Fibroblast of skin of left biceps (primary cell): ENCODE measurements at regions not wholly inside any gene's neighbourhood (a gene's known extent, or its start where the extent isn't known, plus 50 kb on each side); places are given as distances from the start of the nearest gene placed in this dataset.

Source experiments
- DNase-seq, 2 experiments: peaks; one replicate each; pipeline ENCODE4 v3.0.0-alpha.2; 2013; ENCODE audit warnings: low read depth in 2 of 2

DNA sequence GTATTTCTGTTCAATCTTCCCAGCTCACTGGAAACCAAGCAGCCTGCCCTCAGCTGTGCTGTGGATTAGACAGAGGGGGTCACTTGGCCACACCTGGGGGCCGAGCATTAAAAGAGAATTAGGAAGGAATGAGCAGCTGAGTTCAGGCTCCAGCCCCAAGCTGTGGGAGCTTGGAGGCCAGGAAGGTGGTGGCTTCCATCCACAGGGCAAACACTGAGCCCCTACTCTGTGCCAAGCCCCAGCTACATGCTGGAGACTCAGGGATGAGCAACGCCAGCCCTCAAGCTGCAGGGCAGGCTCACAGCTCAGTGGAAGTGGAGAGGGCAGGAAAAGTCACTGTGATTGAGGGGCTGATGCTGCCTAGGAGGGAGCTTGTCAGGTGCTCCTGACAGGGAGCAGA, 412.7 kb downstream of the BCL11B start:
- no peak for DNase-seq

DNA sequence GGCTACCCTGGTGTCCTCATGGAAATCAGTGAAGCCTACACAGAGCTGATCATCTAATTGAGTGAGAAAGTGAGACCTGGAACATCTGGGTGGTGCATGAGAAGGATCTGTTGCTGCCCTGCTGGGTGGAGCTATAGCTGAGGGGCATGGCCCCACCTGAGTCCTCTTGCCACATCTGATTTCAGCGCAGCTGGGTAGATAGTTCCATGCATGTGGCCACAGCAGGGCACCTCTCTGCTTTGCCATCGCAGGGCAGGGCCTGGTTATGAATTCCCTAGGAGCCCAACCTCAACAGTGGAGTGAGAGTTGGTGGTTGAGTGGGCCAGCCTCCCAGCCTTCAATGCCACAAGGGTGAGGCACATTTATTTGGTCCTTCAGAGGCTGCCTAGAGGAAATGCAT, 407.8 kb downstream of the BCL11B start:
- DNase-seq = no peak

DNA sequence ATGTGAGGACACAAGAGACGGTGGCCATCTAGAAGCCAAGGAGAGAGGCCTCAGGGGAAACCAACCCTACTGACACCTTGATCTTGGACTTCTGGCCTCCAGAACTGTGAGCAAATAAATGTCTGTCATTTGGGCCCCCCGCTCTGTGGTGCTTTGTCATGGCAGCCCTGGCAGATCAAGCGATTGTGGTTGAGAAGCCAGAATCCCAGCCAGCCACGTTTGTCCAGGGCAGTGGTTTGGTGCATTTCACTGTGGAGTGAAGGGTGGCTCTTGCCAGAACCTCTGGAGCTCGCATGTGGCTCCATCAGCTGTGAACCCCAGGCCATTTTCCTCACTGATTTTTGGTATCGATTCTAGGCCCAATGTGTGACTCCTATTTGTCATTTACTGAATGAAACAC, 404.9 kb downstream of the BCL11B start:
- no peak for DNase-seq

DNA sequence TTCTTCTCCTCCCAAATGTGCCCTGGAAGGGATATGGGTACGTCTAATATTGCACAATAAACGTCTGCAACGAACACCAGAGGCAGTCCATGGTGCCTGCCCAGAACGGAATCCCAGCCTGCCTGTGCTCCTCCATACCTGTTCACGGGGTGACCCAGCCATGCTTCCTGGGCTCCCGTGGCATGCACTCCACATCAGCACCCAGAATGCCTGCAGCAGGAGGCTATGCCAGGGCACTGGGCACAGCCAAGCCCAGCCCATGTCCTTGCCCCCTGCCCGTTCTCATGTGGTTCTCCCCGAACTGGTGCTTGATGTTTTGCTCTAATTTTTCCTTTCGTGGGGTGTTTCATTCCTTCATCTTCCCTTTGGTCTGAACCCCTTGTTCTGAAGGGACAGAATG, 404.3 kb downstream of the BCL11B start:
- DNase-seq = no peak

DNA sequence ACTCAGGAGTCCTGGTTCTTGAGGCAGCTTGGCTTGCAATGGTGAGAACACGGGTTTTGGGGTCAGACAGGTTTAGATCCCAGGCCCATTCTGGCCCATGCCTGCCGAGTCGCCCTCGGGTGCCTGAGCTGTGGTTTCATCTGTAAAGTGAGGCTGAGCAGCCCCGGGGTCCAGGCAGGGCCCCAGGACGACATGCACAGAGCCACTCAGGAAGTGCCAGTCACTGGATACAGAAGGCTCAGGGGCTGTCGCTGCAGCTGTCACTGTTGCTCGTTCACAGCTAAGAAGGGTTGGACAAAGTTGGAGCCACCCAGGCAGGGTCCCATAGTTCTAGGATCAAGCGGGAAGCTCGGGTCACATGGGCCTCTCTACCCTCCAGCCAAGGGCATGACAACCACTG, 403.1 kb downstream of the BCL11B start:
- DNase-seq = no peak

DNA sequence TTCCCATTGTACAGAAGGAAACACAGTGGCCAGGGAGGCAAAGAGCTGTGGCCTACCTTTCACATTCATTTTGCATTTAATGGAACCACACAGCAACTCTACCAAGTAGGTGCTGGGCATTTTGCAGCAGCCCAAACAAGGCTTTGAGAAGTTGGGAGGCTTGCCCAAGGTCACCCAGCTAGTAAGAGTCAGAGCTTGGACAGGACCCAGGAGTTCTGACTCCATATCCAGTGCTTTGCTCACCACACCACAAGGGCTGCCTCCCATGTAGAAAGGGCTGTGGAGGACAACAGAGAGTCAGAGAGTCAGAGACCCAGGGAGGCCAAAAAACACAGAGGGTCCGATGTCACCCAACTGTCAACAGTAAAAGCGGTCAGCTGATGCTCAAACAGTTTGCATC, 400.2 kb downstream of the BCL11B start:
- DNase-seq = peak in 1 of 2 experiments; percentile 5

DNA sequence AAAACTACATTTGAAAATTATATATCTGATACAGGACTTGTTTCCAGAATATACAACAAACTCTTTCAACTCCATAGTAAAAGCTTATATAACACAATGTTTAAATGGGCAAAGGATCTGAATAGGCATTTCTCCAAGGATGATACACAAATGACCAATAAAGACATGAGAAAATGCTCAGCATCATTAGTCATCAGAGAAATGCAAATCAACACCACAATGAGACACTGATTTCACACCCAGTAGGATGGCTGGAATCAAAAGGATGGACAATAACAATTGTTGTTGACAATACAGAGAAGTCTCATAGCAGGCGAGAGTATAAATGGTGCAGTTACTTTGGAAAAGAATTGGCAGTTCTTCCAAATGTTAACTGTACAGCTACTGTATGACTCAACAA, 394.9 kb downstream of the BCL11B start:
- no peak for DNase-seq

DNA sequence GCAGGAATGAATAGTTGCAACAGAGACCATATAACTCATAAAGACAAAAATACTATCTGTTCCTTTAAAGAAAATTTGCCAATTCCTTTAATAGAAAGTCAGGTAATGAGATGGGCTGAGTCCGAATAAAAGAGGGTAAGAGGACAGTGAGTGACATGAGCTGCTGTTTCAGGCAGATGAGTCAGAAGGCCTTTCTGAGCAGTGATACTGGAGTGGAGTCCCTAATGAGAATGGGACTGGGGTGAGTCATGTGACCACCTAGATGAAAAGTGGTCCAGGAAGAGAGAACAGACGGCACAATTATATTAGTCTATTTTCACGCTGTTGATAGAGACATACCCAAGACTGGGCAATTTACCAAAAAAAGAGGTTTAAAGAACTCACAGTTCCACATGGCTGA, 393.7 kb downstream of the BCL11B start:
- no peak for DNase-seq

DNA sequence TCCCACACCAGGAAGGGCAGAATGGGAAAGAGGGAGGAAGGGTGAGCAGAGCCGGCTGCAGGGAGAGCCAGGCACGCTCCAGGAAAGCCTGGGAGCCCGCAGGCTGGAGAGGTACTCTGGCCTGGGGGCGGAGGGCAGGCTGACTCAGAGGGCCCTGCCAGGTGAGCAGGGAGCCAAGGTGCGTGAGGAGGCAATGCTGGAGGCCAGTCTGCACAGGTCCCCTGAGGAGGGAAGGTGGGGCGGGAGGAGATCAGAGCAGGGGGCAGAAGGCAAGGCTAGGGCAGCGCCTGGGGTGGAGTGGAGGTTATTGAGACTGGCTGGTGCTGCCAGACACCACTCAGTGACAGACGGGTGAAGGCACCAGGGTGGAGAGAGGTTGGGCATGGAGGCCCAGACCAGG, 385.0 kb downstream of the BCL11B start:
- no peak for DNase-seq

DNA sequence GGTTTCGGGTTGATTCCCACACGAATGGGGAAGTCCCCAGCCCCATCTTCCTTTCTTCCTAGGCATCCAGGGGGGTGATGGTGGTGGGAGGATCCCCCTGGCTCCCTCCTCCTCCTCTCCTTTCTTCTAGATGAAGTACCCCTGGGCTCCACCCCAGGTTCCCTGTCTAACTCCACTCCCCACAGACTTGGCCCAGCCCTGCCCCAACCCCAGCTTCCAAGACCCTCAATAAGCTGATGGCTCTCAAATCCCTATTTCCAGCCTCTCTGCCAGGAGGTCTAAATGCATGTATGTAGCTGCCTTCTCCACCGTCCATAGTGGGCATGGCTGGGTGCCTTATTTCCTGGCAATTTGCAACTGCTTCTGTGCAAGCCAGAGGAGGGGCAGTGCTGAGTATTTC, 383.7 kb downstream of the BCL11B start:
- DNase-seq = no peak

DNA sequence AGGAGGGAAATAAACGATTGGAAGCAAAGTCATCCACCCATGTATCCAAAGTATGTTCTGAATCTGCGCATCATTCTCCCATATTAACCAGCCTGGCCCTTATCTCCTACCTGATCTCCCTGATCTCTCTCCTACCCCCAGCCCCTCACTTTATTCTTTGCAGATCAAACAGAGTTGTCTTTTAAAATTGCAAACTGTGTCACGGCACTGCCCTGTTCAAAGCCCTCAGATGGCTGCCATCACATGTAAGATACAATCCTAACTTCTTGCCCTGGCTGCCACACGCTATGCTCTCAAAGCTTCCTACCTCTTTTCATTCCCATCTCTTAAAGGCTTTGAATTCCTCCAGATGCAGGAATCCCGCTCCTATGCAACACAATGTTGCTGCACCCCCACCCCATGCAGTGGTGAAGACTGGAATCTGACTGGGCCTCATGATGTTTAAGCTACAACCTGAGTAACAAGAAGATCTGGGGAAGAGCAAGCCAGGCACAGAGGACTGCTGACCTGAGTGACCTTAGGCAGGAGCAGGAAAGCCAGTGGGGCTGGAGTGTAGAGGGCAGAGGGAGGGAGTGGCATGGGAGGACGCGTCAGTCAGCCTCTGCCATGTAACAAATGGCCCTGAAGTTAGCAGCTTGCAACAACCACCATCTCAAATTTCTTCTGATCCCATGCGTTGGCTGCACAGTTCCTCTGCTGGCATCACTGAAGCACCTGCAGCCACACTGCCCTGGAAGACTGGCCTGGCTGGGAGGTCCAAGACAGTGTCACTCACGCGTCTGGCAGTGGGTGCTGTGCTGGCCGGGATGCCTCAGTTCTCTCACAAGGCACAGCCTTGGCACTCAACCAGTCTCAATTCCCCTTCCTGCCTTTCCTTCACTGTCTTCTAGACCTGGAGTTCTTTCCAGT, 382.8 kb downstream of the BCL11B start:
- no peak for DNase-seq

DNA sequence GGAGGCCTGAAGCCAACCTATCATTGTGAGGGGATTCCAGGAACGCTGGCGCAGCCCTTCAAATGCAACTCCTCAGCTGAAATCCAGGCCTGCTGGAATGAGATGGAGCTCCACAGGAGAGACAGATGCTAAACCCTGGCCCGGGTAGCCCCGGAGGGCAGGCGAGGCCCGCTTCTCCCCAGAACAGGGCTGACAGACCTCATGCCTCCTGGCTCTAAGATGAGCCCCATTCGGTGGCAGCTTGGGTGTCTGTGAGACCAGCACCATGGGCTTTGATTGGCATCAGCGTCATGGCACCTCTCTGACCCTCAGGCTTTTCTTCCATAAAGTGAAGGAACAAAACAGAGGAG, 382.2 kb downstream of the BCL11B start:
- no peak for DNase-seq

DNA sequence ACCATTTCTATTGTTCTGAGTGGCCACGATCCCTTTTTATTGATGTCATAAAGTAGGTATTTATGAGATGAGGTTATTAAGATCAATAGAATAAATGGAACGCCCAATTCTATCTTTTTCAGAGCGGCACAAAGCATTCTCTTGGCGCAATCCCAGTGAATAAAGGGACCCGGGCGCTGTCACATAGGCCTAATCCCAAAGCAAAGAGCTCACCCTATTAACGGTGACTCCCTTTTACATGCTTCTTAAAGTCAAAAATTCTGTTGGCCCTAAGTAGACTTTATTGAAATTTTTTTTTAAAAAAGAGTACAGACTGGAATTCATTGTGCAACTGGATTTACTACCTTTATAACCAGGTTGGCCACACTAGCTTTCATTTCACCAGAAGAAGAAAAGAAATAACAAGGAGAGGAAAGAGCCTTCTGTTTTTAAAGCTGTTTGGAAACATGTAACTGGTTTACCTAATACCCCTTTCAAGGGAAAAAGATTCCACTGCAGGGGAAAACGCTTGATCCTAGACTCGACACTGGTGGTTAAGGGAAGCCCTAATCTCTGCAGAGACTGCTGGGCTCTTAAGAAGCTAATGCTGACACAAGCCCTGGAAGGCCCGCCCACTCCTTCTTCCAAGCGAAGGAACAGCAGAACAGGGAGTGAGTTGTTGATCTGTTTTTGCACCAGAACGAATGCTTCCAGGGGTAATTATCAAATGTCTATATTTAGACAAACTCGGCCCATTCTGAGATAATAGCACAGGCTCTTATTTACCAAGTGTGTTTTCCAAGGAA, 381.2 kb downstream of the BCL11B start:
- no peak for DNase-seq

DNA sequence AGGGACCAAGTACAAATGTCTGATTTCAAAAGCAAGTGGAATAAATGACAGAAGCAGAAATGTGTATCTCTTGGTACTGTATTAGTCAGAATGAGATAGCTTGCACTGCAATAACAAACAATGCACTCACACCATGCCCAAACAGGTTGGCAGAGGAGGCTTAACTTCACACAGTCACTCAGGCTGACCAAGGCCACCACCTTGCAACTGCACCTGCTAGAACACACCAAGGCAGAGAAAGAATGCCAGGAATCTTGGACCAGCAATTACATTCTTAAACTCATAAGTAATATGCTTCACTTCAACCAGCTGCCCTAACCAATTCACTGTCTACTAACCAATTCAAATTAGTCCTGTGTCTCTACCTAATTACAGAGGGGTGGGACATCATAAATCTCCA, 378.3 kb downstream of the BCL11B start:
- DNase-seq = no peak

DNA sequence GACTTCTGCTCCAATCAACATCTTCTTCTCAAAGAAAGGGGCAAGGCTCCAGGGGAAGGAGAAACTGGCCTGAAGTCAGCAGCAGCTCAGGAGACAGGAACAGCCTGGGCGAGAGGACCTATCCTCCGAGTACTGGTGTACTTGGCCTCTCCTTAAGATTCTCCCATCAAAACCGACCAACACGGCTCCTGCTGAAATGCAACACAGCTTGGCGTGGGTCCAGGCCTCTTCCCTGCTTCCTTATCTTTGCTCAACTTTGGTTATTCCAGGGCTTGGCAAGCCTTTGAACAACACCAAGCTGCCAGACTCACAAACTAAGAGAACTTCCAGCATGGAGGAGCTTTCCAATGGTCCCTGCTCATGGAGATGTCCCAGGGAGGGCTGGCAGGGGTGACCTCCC, 377.4 kb downstream of the BCL11B start:
- DNase-seq = no peak

DNA sequence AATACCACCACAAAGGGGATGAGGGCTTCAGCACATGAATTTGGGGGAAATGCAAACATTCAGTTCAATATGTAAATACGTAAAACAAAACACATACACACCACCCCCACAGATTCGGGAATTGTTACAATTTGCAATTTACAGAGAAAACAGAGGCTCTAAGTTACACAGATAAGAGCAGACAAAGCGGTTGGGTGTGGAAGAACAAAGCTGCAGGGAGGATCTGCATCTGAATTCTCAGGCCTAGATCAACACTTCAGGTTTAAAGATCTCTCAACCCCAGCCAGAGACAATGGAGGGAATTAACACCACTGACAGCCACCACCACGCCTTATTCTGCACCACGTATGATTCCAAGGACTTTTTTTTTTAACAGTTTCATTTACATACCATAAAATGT, 375.5 kb downstream of the BCL11B start:
- DNase-seq = no peak

DNA sequence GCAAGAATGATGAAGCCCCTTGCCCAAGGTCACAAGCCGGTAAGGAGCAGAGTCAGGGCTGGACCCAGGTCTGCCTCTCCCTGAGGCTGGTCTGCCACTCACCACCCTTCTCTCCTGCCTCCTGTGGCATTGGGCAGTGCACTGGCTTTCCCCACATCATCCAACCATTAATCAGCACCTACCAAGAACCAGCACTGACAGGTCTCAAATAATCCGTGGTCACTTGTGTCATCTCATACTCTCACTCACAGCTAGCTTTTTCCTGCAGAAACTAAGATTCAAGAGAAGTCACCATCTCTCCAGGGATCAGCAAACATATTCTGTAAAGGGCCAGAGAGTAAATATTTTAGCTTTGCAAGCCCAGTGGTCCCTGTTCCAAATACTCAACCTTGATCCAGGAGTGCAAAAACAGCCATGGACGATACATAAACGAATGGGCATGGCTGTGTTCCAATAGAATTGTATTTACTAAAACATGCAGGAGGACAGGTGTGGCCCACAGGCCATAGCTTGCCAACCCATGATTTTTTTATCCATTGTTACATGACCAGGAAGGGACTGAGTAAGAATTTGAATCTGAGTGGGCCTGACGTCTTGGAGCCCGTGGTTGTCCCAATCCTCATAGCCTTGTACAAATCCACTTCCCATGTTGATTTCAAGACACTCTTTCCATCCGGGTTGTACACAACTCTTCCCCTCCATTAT, 374.2 kb downstream of the BCL11B start:
- DNase-seq = no peak

DNA sequence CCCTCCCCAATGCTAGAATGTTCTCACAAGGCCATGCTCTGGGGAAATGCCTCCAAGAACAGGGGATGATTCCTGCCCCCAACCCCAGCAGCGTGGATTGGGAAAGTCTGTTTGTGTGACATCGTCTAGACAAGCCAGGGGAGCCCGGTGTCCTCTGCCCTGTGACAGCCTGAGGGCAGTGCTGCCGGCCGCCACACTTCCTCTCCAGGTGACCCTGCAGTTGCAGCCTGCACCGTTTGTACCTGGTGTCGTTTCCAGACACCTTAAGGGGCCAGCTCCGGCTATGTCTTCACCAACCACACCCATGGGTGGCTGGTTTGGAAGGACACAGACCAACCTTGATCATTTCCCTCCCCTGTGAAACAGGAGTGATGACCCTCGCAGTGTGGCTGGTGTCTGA, 372.6 kb downstream of the BCL11B start:
- no peak for DNase-seq

DNA sequence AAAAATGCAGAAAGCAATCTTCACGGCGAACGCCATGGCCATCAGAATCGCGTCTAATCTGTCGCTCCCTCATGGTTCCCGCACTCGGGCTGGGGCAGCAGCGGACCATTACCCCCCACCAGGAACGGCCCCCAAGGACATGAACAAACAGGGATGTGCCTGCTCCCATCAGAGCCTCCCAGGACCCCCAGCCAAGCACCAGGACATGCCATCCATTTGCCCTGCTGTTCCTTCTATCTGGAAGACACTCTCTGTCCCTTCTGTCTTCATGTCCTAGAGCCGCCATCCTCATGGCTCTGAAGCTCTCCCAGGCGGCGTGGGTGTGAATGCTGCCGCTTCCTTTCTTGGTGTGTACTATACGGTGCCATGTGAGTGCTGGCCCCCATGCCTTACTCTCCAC, 371.8 kb downstream of the BCL11B start:
- no peak for DNase-seq

DNA sequence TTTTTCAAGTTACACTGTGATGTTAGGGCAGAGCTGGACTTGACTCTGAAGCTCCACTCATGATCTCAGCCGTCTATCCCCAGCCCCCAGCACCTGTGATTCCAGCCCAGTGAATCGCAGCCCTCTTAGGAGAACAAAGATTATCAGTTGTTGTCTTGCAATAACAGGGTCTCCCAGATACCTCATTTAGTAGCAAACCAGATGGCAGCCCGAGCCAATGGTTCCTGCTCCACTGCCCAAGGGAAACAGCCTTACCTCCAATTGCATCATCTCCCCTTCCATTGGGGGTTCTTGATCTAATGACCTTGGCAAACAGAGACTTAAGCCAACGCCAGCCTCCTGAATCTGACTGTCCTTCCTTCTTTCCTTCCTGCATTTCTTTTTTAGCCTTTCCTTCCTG, 371.2 kb downstream of the BCL11B start:
- no peak for DNase-seq

DNA sequence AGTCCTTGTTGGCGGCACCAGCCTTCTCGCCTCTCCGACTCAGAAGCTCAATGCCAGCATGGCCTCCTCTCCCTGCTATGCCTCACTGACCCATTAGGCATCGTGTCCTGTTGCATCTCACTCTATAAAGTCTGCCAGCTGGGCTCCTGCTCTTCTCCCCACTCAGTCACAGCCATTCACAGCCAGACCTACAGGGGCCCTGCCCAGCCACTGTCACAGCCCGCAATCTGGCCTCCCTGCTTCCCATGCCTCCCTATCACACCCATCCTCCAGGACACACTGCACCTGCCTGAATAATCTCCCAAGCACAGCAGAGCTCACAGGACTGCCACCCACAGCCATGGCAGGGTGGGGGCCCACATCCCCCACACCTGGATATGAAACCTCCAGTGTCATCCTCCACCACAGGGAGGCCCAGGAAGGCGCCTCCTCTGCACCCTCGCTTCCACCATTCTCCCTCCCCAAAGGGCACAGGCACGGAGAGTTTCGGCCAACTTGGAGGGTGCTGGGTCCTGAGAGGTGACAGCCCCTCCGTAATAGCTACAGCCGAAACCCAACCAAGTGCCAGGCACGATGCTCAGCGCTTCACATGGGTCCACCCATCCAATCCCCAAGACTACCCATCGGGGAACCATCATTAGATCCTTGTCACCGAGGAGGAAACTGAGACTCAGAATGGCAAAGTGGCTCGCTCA, 370.3 kb downstream of the BCL11B start:
- no peak for DNase-seq

DNA sequence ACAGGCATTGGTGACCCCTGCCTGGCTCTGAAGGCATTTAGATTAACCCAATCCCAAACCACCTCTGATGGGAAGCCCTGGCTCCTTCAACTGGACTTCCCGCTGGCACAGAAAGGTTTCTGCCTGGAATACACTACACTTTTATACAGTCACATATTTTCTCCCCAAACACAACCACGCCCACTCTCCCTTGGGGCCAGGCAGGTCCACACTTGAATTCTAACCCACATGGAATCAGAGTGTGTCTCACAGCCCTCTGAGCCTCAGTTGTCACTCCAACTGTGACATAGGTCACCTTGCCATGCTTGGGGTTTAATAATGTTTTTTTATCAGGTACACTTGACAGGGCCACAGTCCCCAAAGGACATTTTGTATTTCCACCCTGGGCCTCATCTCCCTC, 368.6 kb downstream of the BCL11B start:
- no peak for DNase-seq
